PC-9 (cell line): ENCODE measurements at regions not wholly inside any gene's neighbourhood (a gene's known extent, or its start where the extent isn't known, plus 50 kb on each side); places are given as distances from the start of the nearest gene placed in this dataset.

Experiments
- BruUV-seq: library from RNA; stranded (reverse); fragments of 400-500 nt; replicated peaks from 2 replicates; lab custom pipeline; 2021; lab: Mats Ljungman, UMichigan
- CTCF ChIA-PET: fragments of 300-600 bp; sonication (Branson Sonifier 250); formaldehyde crosslinking; loops from one replicate; lab custom pipeline; 2022; ENCODE audit warnings: antibody characterized with exemption; lab: Charles Lee
- POLR2A ChIA-PET: fragments of 300-600 bp; sonication (Branson Sonifier 250); formaldehyde crosslinking; loops from one replicate; lab custom pipeline; 2022; ENCODE audit warnings: antibody characterized with exemption; ENCODE audit not compliant: unreplicated experiment; lab: Charles Lee
- DNase-seq, 2 experiments: peaks; one replicate each; pipeline versions ENCODE4 v3.0.0 to v3.0.0-alpha.2; 2015 to 2022; ENCODE audit warnings: mixed read lengths in 1 of 2
- H2AFZ ChIP-seq: fragments of 200-600 bp; sonication (generic); 2 replicates; pipeline ENCODE4 v1.8.1; 2017; ENCODE audit warnings: antibody characterized with exemption
- H3F3A ChIP-seq: fragments of 200-600 bp; sonication (generic); 2 replicates; pipeline ENCODE4 v1.8.1; 2017; ENCODE audit warnings: antibody characterized with exemption, mild to moderate bottlenecking, low read depth; ENCODE audit not compliant: insufficient read depth
- H3K27ac ChIP-seq: fragments of 200-600 bp; sonication (generic); 2 replicates; pipeline ENCODE4 v1.6.1; 2016; ENCODE audit warnings: mixed run types
- H3K27me3 ChIP-seq: fragments of 200-600 bp; sonication (generic); 2 replicates; pipeline ENCODE4 v1.6.1; 2016; ENCODE audit warnings: low read depth, mixed run types; ENCODE audit not compliant: insufficient read depth
- H3K36me3 ChIP-seq: fragments of 200-600 bp; sonication (generic); 2 replicates; pipeline ENCODE4 v1.6.1; 2016; ENCODE audit warnings: low read depth, mixed run types
- H3K4me1 ChIP-seq: fragments of 200-600 bp; sonication (generic); replicated peaks from 2 replicates; pipeline ENCODE4 v1.6.1; 2016; ENCODE audit warnings: mixed run types; ENCODE audit not compliant: insufficient read depth
- H3K4me2 ChIP-seq: fragments of 200-600 bp; sonication (generic); 2 replicates; pipeline ENCODE4 v1.6.1; 2017; ENCODE audit warnings: mixed run types
- H3K4me3 ChIP-seq: fragments of 200-600 bp; sonication (generic); 2 replicates; pipeline ENCODE4 v1.6.1; 2016; ENCODE audit warnings: mixed run types
- H3K79me2 ChIP-seq: fragments of 200-600 bp; sonication (generic); 2 replicates; pipeline ENCODE4 v1.6.1; 2017; ENCODE audit warnings: low read depth, mixed run types
- H3K9me2 ChIP-seq: fragments of 200-600 bp; sonication (generic); 2 replicates; pipeline ENCODE4 v1.8.1; 2017; ENCODE audit warnings: mild to moderate bottlenecking; ENCODE audit not compliant: insufficient read depth
- H3K9me3 ChIP-seq: fragments of 200-600 bp; sonication (generic); 2 replicates; pipeline ENCODE4 v1.8.1; 2016; ENCODE audit warnings: low read depth; ENCODE audit not compliant: insufficient read depth
- H4K20me1 ChIP-seq: fragments of 200-600 bp; sonication (generic); 2 replicates; pipeline ENCODE4 v1.8.1; 2017; ENCODE audit not compliant: insufficient read depth
- CTCF ChIP-seq: fragments of 200-600 bp; sonication (generic); conservative IDR thresholded peaks from 2 replicates; pipeline ENCODE4 v1.6.1; 2017; ENCODE audit warnings: mixed run types, antibody characterized with exemption, mild to moderate bottlenecking, moderate library complexity
- EZH2 ChIP-seq: fragments of 200-600 bp; sonication (generic); IDR thresholded peaks from 2 replicates; pipeline ENCODE4 v1.8.0; 2017; ENCODE audit warnings: antibody characterized with exemption, low read depth
- intact Hi-C: fragments of 100-400 bp; cut with micrococcal nuclease; formaldehyde crosslinking; loops from one replicate; pipeline ENCODE4 v1.10.0; 2022; ENCODE audit not compliant: unreplicated experiment

GRCh38 chr19:30762651-30763050 lies 390.5 kb downstream of the ZNF536 start:
- H3K27ac ChIP-seq: no peak overlapping the region
- H2AFZ ChIP-seq: no peak overlapping the region
- H3K4me3 ChIP-seq: no peak overlapping the region
- H3K4me2 ChIP-seq: no peak overlapping the region
- H3K79me2 ChIP-seq: no peaks in the 10 kb centered on the region
- no peaks in the 10 kb centered on the region for H3K36me3 ChIP-seq
- BruUV-seq: no TSS peak
- no peaks in the 10 kb centered on the region for H4K20me1 ChIP-seq
- no peaks in the 10 kb centered on the region for H3K9me3 ChIP-seq
- ChIA-PET CTCF (no interaction called here), POLR2A (no interaction called here)
- no peaks in the 10 kb centered on the region for H3K9me2 ChIP-seq
- no peaks in the 10 kb centered on the region; the same call in 1 of the 2 replicates for H3K27me3 ChIP-seq
- H3K4me1 ChIP-seq: no peaks in the 10 kb centered on the region
- intact Hi-C loops: no loop called here
- TF ChIP-seq EZH2 (no peak), CTCF (no peak)
- DNase-seq: no peak
- H3F3A ChIP-seq: no peaks in the 10 kb centered on the region

- intact Hi-C loops: no loop called here
- BruUV-seq: no TSS peak
These were observed 387.8 kb downstream of the ZNF536 start for GRCh38 chr19:30760014-30760413.

GRCh38 chr19:30757837-30758617 lies 385.8 kb downstream of the ZNF536 start:
- no peak overlapping the region for H3K27ac ChIP-seq
- no peaks in the 10 kb centered on the region for H4K20me1 ChIP-seq
- no peak overlapping the region for H3K4me2 ChIP-seq
- no peaks in the 10 kb centered on the region for H3K4me1 ChIP-seq
- H3K9me2 ChIP-seq: no peaks in the 10 kb centered on the region
- H2AFZ ChIP-seq: no peak overlapping the region
- no peak for DNase-seq
- H3K27me3 ChIP-seq: no peaks in the 10 kb centered on the region; the same call in 1 of the 2 replicates
- no TSS peak for BruUV-seq
- TF ChIP-seq EZH2: no peak
- no peak for TF ChIP-seq CTCF
- H3K79me2 ChIP-seq: no peaks in the 10 kb centered on the region
- POLR2A ChIA-PET: no interaction called here
- intact Hi-C loops: no loop called here
- no peak overlapping the region for H3K4me3 ChIP-seq
- H3K36me3 ChIP-seq: no peaks in the 10 kb centered on the region
- CTCF ChIA-PET: no interaction called here
- no peaks in the 10 kb centered on the region for H3K9me3 ChIP-seq
- no peaks in the 10 kb centered on the region for H3F3A ChIP-seq

More at GRCh38 chr19:30760014-30760413, 387.8 kb downstream of the ZNF536 start:
- H3F3A ChIP-seq: no peaks in the 10 kb centered on the region
- no peaks in the 10 kb centered on the region for H3K4me1 ChIP-seq
- ChIA-PET POLR2A (no interaction called here), CTCF (no interaction called here)
- no peaks in the 10 kb centered on the region for H3K9me3 ChIP-seq
- no peaks in the 10 kb centered on the region for H3K79me2 ChIP-seq
- H3K27me3 ChIP-seq: no peaks in the 10 kb centered on the region; the same call in 1 of the 2 replicates
- no peak overlapping the region for H3K4me2 ChIP-seq
- no peaks in the 10 kb centered on the region for H4K20me1 ChIP-seq
- no peak for DNase-seq
- H3K4me3 ChIP-seq: no peak overlapping the region
- TF ChIP-seq EZH2: no peak
- no peak for TF ChIP-seq CTCF
- no peaks in the 10 kb centered on the region for H3K36me3 ChIP-seq
- no peak overlapping the region for H2AFZ ChIP-seq
- no peak overlapping the region for H3K27ac ChIP-seq
- no peaks in the 10 kb centered on the region for H3K9me2 ChIP-seq
